Activated naive CD4-positive, alpha-beta T cell (primary cell): ENCODE measurements at regions not wholly inside any gene's neighbourhood (a gene's known extent, or its start where the extent isn't known, plus 50 kb on each side); places are given as distances from the start of the nearest gene placed in this dataset.

ENCODE experiments used
- DNase-seq, 4 experiments: peaks; one replicate each; lab custom pipeline; 2025; lab: John Stamatoyannopoulos, UW

DNA sequence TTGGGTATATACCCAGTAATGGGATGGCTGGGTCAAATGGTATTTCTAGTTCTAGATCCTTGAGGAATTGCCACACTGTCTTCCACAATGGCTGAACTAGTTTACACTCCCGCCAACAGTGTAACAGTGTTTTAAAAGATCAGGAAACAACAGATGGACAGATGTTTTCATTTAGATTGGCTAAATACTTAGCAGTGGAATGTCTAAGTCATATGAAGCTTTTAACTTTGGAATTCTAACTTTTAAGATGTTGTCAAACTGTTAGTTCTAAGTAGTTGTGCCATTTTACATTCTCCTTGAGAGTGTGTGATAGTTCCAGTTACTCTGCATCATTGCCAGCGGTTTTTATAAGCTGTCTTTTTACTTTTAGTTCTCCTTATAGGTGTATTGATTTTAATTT lies 688.8 kb downstream of the SEMA5A start:
- DNase-seq, result no peak

GRCh38 chr5:8861764-8862163 lies 684.1 kb downstream of the SEMA5A start:
- no peak for DNase-seq

DNA sequence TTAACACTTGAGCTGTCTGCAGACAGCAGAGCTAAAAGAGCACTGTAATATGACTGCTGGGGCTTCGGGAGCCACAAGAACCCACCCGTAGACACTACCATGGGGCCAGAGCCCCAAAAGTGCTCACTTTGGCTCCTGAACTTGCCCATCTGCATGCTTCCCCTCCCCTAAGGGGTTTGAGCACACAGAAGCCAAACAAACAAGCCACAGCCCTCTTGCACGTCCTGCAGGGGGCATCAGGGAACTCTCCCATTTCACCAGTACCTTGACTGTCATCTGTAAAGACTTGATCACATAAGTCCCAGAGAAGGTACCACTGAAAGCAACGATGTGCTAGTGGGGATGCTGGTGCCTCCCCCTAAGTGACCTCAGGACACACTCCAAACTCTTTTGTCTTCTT lies 681.8 kb downstream of the SEMA5A start:
- no peak for DNase-seq

- no peak for DNase-seq
These were observed 680.6 kb downstream of the SEMA5A start for GRCh38 chr5:8865266-8865665.

- DNase-seq, result no peak
These were observed 680.0 kb downstream of the SEMA5A start for GRCh38 chr5:8865686-8866374.

GRCh38 chr5:8868283-8868682 lies 677.6 kb downstream of the SEMA5A start:
- no peak for DNase-seq

DNA sequence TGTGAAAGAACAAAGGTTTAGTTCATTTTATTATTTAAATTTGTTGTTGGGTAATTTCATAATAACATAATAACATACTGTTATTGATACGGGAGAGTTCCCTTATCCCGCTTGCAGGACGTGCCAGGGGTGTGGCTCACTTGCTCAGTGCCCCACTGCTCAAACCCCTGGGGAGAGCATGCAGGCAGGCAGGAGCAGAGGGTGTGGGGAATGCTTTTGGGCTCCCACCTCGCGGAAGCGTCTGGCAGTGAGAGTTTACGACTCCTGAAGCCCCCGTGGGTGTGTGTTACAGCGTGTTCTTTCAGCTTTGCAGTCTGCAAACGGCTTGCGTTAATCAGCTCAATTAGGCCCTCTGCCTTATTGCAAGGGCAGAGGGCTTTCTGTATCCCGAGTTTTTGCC lies 675.9 kb downstream of the SEMA5A start:
- no peak for DNase-seq

DNA sequence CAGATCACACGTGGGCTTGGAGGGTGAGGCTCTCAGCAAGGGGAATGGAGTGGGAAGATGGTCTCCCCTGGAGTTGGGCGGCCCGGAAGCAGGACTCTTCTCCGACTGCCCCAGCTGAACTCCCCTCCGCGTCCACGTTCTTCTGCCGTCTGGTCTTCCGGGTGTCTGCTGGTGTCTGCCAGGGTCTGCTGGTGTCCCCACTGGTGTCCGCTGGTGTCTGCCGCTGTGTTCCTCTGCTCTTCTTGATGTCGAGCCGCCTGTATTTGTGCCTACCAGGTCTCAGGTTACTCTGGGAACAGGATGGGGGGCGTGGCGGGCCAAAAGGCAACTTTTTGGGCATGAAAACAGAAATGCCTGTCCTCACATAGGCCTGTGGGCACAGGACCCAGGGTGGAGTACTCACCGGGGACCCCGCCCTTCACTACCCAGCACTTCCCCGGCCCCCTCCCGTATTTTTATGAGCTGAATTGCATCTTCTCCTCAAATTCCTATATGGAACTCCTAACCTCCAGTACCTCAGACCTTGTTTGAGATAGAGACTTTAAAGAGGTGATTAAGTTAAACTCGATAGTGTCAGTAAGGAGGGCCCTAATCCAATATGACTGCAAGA lies 675.4 kb downstream of the SEMA5A start:
- no peak for DNase-seq

GRCh38 chr5:8870959-8871355 lies 674.9 kb downstream of the SEMA5A start:
- no peak for DNase-seq

DNA sequence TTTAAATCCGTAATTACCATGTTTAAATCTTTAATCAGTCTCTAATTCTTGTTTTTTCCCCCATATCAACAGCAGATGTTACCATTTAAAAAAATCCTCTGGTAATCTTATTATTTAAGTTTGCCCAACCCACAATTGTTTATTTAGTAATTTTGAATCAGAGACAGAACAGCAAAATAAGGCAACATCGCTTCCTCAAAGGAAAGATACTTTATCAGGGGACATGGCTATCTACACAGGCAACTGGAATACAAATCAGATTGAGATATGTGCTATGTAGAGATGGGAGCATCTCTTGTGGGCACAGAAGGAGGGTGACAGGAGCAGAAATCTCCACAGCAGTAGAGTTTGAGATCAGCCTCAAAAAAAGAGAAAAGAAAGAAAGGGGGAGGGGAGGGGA lies 674.4 kb downstream of the SEMA5A start:
- no peak for DNase-seq

- DNase-seq, result no peak
These were observed 670.2 kb downstream of the SEMA5A start for GRCh38 chr5:8875722-8876121.

DNA sequence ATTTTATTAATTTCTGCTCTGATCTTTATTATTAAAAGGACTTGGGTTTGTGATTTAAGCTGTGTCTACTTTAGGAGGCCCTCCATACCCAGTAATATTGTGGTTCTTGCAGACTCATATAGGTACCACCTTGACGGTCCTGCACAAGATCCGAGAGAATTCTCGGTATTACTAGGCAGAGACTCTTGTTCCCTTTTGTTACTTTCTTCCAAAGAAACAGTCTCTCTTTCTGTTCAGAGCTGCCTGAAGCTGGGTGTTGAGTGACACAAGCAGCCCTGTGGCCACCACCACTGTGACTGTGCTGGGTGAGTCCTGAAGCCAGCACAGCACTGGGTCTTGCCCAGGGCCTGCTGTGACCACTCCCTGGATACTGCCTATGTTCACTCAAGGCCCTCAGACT lies 666.6 kb downstream of the SEMA5A start:
- no peak for DNase-seq

- no peak for DNase-seq
These were observed 661.8 kb downstream of the SEMA5A start for GRCh38 chr5:8884029-8884428.

DNA sequence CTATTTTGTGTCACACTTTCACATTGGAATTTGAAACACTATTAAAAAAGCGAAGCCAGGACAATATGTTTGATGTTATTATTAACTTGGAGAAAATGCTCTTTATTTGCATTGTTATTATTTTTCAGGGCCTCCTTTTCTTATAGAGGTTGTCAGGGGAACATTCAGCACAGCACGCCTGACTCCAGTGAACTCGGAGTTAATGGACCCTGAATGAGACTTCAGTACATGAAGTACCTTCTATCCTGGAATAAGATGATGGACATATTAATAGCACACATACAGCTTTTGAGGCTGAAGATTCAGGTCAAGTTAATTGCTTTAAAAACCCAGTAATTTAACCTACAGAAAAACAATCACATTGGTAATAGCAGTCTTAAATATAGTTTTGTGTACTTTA lies 652.9 kb downstream of the SEMA5A start:
- no peak for DNase-seq

DNA sequence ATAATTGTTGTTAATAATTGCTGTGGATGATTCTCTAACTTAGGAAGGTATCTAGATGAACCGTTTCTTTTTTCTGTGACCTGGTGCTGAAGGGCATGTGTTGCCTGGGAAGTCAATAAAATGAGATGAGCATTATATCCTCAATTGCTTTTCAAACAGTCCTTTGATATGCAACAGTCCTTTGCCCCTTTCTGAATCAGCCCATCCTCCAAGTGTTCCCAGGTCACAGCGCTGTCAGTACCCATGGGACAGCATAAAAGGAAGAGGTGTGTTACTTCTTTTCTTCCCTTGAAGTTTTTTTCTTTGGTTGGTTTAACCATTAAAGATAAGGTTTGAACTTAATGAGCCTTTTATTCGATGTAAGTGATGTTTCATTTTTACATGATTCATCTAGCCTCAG lies 651.8 kb downstream of the SEMA5A start:
- DNase-seq, result no peak

DNA sequence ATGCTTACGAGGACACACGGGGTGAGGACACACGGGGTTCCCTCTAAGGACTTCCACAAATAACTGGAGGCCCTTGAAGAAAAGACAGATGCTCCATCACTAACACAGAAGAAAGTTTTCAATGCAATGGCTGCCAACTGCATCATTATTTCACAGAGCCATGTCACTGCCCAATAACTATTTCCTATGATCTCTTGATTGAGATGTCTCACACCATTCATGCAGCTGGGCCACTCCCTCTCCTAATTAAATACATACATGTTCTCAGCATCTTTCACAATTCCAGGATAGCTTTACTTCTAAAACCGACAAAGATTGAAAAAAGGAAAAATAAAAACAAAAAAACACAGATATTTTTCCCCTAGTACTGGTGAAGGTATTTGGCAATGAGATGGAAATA lies 650.8 kb downstream of the SEMA5A start:
- DNase-seq, result no peak

GRCh38 chr5:8895599-8895998 lies 650.3 kb downstream of the SEMA5A start:
- no peak for DNase-seq

DNA sequence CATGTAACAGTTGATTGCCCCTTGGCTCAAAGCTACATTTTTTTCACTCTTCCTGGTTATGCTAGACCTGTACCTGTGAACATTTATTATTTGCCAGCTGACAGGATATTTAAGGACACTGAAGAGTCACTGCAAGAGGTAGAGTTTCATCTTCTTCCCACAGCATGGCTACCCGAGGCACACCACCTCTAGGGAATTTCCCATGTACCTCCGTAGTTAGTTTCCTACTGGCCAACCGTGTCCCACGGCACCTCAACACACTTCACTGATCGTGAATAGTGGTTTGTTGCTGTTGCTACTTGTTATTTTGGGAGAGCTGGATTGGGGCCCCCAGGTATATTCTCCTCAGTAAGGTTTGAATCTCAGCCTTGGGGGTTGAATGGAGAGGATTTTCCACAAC lies 648.6 kb downstream of the SEMA5A start:
- DNase-seq, result no peak

GRCh38 chr5:8905021-8905420 lies 640.9 kb downstream of the SEMA5A start:
- no peak for DNase-seq

DNA sequence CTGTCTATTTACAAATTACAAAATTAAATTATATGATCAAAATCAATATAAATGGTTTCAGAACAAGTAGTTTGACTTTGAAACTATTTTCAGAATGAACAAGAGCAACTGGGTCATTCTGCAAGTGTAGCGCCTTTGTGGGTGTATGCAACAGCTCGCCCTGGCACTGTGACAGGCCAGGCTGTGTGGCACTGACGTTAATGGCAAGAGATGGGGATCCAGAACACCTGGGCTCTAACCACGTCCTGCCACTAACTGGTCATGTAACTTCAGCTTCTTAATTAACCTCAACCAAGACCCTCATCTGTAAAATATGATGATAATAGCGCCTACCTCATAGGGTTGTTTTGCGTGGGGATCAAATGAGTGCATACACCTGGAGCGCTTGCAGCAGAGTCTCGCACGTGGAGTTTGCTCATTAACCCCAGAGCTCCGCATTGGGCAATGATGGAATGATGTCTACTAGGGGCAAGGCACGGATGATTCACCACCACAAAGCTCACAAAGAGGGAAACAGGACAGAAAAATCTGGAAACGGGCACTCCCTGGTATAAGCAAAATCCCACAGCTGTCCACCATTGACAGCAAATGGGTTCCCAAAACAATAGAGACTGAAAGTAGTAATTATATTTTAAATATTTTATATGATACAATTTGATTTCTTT lies 639.4 kb downstream of the SEMA5A start:
- no peak for DNase-seq

GRCh38 chr5:8907168-8907868 lies 638.6 kb downstream of the SEMA5A start:
- no peak for DNase-seq

DNA sequence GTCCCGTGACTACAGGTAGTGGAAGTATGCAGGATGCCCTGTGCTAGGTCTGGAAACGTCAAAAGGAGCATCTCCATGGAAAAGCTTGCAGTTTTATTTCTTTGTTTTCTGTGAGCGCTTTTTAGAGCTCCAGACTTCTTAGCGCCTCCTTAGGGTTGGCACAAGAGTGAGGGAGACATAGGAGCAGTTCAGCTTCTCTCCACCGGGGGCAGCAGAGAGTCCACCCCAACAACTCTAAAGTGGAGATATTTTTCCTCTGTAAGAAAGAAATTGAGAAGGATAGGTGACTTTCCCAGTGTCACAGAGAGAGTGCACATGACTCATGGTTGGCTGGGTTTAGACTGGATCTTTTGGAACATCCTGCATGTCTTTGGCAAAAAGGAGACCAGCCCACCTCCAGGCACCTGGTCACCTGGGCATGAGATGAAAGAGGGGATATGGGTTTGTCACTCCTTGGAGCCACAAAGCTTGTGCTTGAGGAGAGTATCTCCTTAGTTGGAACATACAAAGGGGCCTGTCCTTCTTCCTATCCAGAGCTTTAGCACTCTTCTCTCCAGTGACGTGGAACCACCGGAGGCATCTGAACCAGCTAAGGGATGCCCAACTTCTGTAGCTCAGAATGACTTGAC lies 637.7 kb downstream of the SEMA5A start:
- no peak for DNase-seq

DNA sequence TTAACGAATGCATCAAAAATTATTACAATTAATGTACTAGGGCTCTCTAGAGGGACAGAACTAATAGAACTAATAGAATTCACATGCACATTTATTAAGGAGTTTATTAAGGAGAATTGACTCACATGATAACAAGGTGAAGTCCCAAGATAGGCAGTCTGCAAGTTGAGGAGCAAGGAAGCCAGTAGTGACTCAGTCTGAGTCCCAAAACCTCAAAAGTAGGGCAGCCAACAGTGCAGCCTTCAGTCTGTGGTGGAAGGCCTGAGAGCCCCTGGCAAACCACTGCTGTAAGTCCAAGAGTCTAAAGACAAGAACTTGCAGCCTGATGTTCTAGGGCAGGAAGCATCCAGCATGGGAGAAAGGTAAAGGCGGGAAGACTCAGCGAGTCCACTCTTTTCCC lies 633.8 kb downstream of the SEMA5A start:
- DNase-seq, result no peak
